GM18511 (cell line): ENCODE measurements at regions not wholly inside any gene's neighbourhood (a gene's known extent, or its start where the extent isn't known, plus 50 kb on each side); places are given as distances from the start of the nearest gene placed in this dataset.
A peak's percentile ranks its signal among the peaks of the same experiment; 100 is the strongest.
"Not testable (repeated sequence)": the region's sequence is repeated elsewhere in the genome, so short reads cannot be mapped to it uniquely, and the experiment has no call there.

ENCODE experiments used
- ATAC-seq: cut with Tn5 transposase; IDR thresholded peaks from one replicate; pipeline ENCODE4 v1.9.1; 2021; ENCODE audit warnings: mild to moderate bottlenecking, moderate library complexity; ENCODE audit not compliant: unreplicated experiment

- ATAC-seq, result no peak
Measured at GRCh38 chr13:23947893-23948292, 50.6 kb upstream of the C1QTNF9B start.

- no peak for ATAC-seq
Measured at GRCh38 chr13:23949200-23949599, 51.9 kb upstream of the C1QTNF9B start.

- no peak for ATAC-seq
Measured at GRCh38 chr13:23949736-23950135, 52.4 kb upstream of the C1QTNF9B start.

- ATAC-seq, result no peak
Measured at GRCh38 chr13:23950736-23951510, 53.6 kb upstream of the C1QTNF9B start.

GRCh38 chr13:23952796-23953195 is 55.5 kb upstream of the C1QTNF9B start:
- ATAC-seq, result no peak

GRCh38 chr13:23953860-23954512 is 56.7 kb upstream of the C1QTNF9B start:
- no peak for ATAC-seq

- ATAC-seq, result no peak
Measured at GRCh38 chr13:23955064-23955463, 57.8 kb upstream of the C1QTNF9B start.

GRCh38 chr13:23956106-23956505 is 58.8 kb upstream of the C1QTNF9B start:
- ATAC-seq, result peak; percentile 78

- no peak for ATAC-seq
Measured at GRCh38 chr13:23957981-23958380, 60.7 kb upstream of the C1QTNF9B start.

- no peak for ATAC-seq
Measured at GRCh38 chr13:23959231-23959862, 62.0 kb upstream of the C1QTNF9B start.

GRCh38 chr13:23960566-23961156 is 63.4 kb upstream of the C1QTNF9B start:
- ATAC-seq, result no peak

GRCh38 chr13:23963184-23963931 is 66.1 kb upstream of the C1QTNF9B start:
- no peak for ATAC-seq

- no peak for ATAC-seq
Measured at GRCh38 chr13:23963947-23964346, 66.6 kb upstream of the C1QTNF9B start.

GRCh38 chr13:23965346-23965745 is 68.0 kb upstream of the C1QTNF9B start:
- no peak for ATAC-seq

- no peak for ATAC-seq
Measured at GRCh38 chr13:23966221-23966690, 69.0 kb upstream of the C1QTNF9B start.

- ATAC-seq, result peak; percentile 57
Measured at GRCh38 chr13:23966691-23967615, 69.7 kb upstream of the C1QTNF9B start.

GRCh38 chr13:23967792-23968191 is 70.5 kb upstream of the C1QTNF9B start:
- ATAC-seq, result not testable (repeated sequence)

GRCh38 chr13:23969647-23970046 is 72.3 kb upstream of the C1QTNF9B start:
- ATAC-seq, result no peak

- ATAC-seq, result peak; percentile 78
Measured at GRCh38 chr13:23979361-23980159, 82.3 kb upstream of the C1QTNF9B start.
